ENCODE measurements at regions not wholly inside any gene's neighbourhood (a gene's known extent, or its start where the extent isn't known, plus 50 kb on each side); places are given as distances from the start of the nearest gene placed in this dataset.
"Not testable (repeated sequence)": the region's sequence is repeated elsewhere in the genome, so short reads cannot be mapped to it uniquely, and the experiment has no call there.

GRCh38 chr9:99488131-99489059 lies 266.3 kb downstream of the SEC61B start:
- H3K4me1 ChIP-seq: no peaks in the 10 kb centered on the region

GRCh38 chr9:99489060-99489413 lies 267.0 kb downstream of the SEC61B start:
- intact Hi-C loops (cut with DNase I): no loop called here
- H3K9me3 ChIP-seq: no peaks in the 10 kb centered on the region
- no peaks in the 10 kb centered on the region for H3K27me3 ChIP-seq
- no peaks in the 10 kb centered on the region for H3K36me3 ChIP-seq
- no peak for DNase-seq (ENCODE audit: extremely low spot score in 2 of 2)
- no peak for TF ChIP-seq CTCF (IDR thresholded peaks at IDR 0.05)
- H3K4me3 ChIP-seq: no peak overlapping the region
- H3K27ac ChIP-seq: no peak overlapping the region
- no peaks in the 10 kb centered on the region for H3K4me1 ChIP-seq

More at GRCh38 chr9:99488131-99489059, 266.3 kb downstream of the SEC61B start:
- no peak for DNase-seq (ENCODE audit: extremely low spot score in 2 of 2)
- TF ChIP-seq POLR2A (IDR thresholded peaks at IDR 0.05): no peak
- no peak for TF ChIP-seq CTCF (IDR thresholded peaks at IDR 0.05)
- no peak for TF ChIP-seq POLR2AphosphoS5 (IDR thresholded peaks at IDR 0.05; ENCODE audit: insufficient read depth in 1 of 2, low read depth in 1 of 2)
- H3K36me3 ChIP-seq: no peaks in the 10 kb centered on the region
- no peak overlapping the region for H3K27ac ChIP-seq
- intact Hi-C loops (cut with DNase I): no loop called here
- no peaks in the 10 kb centered on the region for H3K9me3 ChIP-seq
- H3K27me3 ChIP-seq: no peaks in the 10 kb centered on the region
- no peak overlapping the region for H3K4me3 ChIP-seq

GRCh38 chr9:99490729-99491128 lies 268.6 kb downstream of the SEC61B start:
- H3K27ac ChIP-seq: no peak overlapping the region
- no peaks in the 10 kb centered on the region for H3K4me1 ChIP-seq
- TF ChIP-seq POLR2AphosphoS5 (IDR thresholded peaks at IDR 0.05; ENCODE audit: insufficient read depth in 1 of 2, low read depth in 1 of 2) (no peak), POLR2A (IDR thresholded peaks at IDR 0.05) (no peak), CTCF (IDR thresholded peaks at IDR 0.05) (no peak)
- no peaks in the 10 kb centered on the region for H3K27me3 ChIP-seq
- no peak for DNase-seq (ENCODE audit: extremely low spot score in 2 of 2)
- intact Hi-C loops (cut with DNase I): no loop called here
- no peak overlapping the region for H3K4me3 ChIP-seq
- H3K9me3 ChIP-seq: no peaks in the 10 kb centered on the region
- H3K36me3 ChIP-seq: no peaks in the 10 kb centered on the region

- TF ChIP-seq CTCF (IDR thresholded peaks at IDR 0.05): no peak
- no peak for TF ChIP-seq POLR2A (IDR thresholded peaks at IDR 0.05)
- no peak for TF ChIP-seq POLR2AphosphoS5 (IDR thresholded peaks at IDR 0.05; ENCODE audit: insufficient read depth in 1 of 2, low read depth in 1 of 2)
- intact Hi-C loops (cut with DNase I): no loop called here
- no peaks in the 10 kb centered on the region for H3K4me1 ChIP-seq
- H3K27me3 ChIP-seq: no peaks in the 10 kb centered on the region
- no peak overlapping the region for H3K27ac ChIP-seq
- no peaks in the 10 kb centered on the region for H3K9me3 ChIP-seq
- H3K4me3 ChIP-seq: no peak overlapping the region
- no peaks in the 10 kb centered on the region for H3K36me3 ChIP-seq
- DNase-seq (ENCODE audit: extremely low spot score in 2 of 2): no peak
Measured at GRCh38 chr9:99491408-99492158, 269.5 kb downstream of the SEC61B start.

- DNase-seq (ENCODE audit: extremely low spot score in 2 of 2): no peak
- no peak for TF ChIP-seq CTCF (IDR thresholded peaks at IDR 0.05)
- no peak for TF ChIP-seq POLR2A (IDR thresholded peaks at IDR 0.05)
- TF ChIP-seq POLR2AphosphoS5 (IDR thresholded peaks at IDR 0.05; ENCODE audit: insufficient read depth in 1 of 2, low read depth in 1 of 2): no peak
- Histone ChIP-seq H3K36me3 (no peaks in the 10 kb centered on the region), H3K9me3 (no peaks in the 10 kb centered on the region), H3K27me3 (no peaks in the 10 kb centered on the region), H3K4me1 (no peaks in the 10 kb centered on the region), H3K4me3 (no peak overlapping the region), H3K27ac (no peak overlapping the region)
- intact Hi-C loops (cut with DNase I): no loop called here
Measured at GRCh38 chr9:99497641-99498040, 275.6 kb downstream of the SEC61B start.

- intact Hi-C loops (cut with DNase I); H3K4me1 ChIP-seq; H3K27ac ChIP-seq: not testable (repeated sequence)
Measured at GRCh38 chr9:99498979-99499378, 276.9 kb downstream of the SEC61B start.

More at GRCh38 chr9:99498979-99499378, 276.9 kb downstream of the SEC61B start:
- H3K9me3 ChIP-seq; DNase-seq (ENCODE audit: extremely low spot score in 2 of 2); H3K36me3 ChIP-seq; H3K4me3 ChIP-seq; H3K27me3 ChIP-seq: not testable (repeated sequence)

Data from vagina (tissue), 2 donors.